Stimulated activated CD8-positive, alpha-beta memory T cell treated with anti-CD3 and anti-CD28 coated beads, Interleukin-4, amount 100 ng/mL, for 1 hour (primary cell): ENCODE measurements at regions not wholly inside any gene's neighbourhood (a gene's known extent, or its start where the extent isn't known, plus 50 kb on each side); places are given as distances from the start of the nearest gene placed in this dataset.

Source experiments
- DNase-seq, 2 donors: peaks; one replicate each; pipeline ENCODE4 v3.0.0-alpha.2; 2020; ENCODE audit warnings: low read depth in 2 of 2, low spot score in 1 of 2

DNA sequence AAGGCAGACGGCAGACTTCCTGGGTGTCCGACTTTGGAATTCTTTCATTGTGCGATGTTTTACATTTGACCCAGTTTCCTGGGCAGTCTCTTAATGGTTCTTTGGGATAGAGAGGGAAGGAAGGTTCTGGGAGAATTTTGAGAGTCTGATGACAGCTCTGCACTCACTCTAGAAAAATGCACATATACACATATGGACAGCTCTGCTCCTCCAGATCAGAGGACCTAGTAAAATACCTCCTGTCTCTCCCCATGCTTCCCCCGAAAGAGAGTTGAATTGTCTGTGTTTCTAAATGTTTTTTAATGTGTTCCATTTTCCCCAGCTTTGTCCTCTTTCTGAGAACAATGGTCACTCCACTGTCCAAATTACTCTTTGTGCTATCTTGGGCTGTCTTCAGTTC, 102.0 kb upstream of the CXCR4 start:
- no peak for DNase-seq

DNA sequence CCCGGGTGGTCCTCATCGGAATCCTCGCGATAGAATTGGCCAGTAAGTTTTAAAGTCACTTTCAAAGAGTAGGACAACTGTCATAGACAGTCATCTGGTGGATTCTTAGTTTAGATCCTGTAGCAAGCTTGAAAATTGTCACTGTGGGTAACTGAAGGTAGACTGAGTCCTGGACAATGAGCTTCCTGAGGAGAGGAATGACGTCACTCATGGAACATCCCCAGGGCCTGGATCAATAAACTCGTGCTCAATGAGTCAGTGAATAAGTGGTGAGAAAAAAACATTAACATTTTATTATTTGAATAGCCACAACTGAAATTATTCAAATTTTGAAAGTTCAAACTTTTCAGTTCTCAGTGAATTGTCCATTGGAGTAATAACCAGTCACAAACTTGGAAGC, 101.4 kb upstream of the CXCR4 start:
- no peak for DNase-seq

DNA sequence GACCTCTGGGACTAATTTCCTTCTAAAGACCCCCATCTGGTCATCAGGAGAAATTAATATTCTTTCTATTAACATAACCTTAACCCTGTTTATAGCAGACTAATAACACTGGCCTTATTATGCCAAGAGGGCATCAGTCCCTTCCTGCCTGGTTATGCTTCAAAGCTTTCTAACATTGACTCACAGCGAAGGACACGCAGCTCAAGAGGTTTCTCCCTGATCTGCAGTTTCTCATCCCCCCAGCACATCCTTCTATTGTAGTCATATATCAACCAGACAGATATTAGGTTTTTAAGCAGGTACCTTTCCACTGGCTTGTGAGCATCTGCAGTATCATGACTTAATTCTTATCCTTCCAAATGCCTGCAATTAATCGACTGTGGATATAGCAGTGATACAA, 100.0 kb upstream of the CXCR4 start:
- DNase-seq: no peak

DNA sequence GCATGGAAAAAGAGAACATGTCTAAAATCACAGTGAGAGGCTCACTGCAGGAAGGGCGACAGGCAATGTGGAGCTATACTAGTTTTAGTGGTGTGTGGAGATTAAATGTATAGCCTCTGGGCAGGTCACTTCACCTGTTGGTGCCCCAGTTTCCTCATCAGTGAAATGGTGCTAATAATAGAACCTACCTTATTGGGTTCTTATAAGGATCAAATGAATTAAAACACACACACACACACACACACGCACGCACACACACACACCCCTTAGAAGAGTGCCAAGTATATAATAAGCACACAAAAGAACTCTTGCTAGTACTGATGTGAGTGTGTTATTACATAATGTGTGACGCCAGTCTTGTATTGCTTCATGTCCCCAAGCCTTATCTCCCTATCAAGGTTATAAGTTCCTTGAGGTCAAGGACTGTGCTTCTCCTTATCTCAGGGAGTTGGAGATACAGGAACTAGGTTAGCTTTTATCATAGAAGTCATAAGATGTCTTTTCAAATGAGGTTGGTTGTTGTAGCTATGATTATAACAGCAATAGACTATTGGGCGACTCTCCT, 98.0 kb upstream of the CXCR4 start:
- no peak for DNase-seq

DNA sequence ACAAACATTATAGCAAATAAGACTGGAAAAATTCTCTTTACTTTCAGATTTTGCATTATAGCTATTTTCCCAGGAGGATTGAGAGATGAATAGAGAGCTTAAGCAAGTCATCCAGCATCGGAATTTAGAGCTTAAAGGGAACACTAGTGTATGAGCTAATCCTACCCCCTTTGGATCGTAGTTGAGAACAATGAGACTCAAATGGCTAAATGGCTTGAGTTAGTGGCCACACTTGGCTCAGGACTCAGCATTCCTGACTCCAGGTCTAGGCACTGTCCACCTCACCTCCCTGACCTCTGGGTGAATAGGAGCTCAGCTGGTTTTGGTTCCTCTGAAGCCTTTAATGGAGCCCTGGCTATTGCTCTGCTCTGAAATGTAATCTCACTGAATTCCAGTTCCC, 97.5 kb upstream of the CXCR4 start:
- no peak for DNase-seq

DNA sequence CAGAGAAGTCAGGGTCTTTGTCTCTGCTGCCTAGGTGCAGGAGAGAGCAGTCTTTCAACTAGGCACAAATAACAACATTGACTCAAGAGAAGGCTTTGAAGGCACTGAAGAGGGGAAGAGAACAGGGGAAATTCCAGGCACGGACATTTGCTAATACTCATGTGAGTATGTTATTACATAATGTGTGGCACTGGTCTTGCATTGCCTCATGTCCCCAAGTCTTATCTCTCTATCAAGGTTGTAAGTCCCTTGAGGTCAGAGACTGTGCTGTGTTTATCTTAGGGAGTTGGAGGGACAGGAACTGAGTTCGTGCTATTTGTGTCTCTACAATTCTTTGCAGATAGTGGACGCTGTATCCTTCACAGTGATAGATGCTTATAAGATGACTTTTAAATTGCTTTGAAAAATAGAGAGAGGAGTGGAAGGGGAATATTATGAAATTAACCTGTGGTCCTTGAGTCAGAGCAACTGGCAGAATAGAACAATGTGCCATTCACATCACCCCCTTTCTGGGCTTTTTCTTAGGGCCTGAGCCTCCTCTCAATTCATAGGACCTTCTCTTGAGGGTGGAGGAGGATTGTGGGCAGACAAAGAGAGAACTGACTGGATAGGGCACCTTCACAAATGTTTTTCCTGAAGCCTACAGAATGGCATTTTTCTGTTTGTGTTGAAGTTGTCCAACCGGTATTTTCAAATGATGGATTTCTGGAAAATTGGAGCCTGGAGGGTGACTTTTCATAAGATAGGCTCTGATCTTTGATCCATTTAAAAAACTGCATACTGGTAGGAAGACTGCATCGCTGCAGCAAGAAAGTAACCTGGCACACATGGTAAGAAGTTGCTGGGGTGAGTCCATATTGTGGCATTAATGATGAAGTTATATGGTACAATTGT, 96.6 kb upstream of the CXCR4 start:
- DNase-seq: no peak

DNA sequence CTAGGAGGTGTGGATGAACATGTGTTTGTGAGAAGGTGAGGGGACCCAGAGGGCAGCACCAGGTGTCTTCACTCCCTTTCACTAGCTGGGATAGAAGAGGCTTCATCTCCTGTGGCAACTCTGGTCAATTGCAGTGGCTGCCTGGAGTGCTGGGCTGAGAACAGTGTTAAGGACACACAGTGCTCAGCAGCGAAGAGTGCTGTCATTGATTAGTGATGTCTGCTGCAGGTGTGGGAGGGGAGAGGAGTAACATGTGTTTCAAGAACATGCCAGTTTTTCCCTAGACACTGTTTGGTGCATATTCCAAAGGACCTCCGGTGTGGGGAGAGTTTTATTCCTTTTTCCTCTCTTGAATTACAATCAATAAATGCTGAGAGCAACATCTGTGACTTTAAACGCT, 95.9 kb upstream of the CXCR4 start:
- no peak for DNase-seq

DNA sequence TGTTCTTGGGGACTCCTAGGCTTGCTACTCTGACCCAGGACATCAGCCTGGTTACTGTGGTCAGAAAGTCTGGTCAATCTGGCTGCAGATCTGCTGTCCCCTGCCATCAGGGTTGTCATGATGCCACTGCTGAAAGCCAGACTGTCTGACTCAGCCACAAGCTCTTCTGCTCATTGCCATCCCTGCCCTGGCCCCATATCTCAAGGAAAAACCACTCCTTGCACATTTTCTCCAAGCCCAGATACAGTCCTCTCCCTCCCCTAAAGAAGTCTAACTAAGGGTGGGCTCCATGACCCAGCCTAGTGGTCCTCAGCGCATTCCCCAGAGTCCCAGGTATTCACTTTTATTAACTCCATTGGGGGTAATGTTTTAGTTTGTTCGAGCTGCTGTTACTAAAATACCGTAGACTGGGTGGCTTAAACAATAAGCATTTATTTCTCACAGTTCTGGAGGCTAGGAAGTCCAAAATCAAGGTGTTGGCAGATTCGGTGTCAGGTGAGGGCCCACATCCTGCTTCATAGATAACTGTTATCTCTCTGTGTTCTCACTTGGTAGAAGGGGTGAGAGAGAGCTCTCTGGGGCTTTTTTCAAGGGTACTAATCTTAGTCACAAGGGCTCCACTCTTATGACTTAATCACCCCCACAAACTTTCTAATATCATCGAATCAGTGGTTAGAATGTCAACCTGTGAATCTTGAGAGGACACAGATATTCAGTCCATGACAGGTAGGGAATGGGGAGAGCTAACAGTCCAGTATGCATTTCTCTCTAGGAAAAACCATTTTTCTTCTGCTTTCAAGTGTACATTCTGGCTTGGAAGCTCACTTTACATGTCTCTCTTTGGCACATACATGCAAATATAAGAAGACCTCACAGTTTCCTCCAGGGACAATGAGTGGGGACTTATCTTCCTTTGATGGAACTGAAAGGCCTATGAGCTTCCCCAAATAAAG, 94.8 kb upstream of the CXCR4 start:
- DNase-seq: no peak

DNA sequence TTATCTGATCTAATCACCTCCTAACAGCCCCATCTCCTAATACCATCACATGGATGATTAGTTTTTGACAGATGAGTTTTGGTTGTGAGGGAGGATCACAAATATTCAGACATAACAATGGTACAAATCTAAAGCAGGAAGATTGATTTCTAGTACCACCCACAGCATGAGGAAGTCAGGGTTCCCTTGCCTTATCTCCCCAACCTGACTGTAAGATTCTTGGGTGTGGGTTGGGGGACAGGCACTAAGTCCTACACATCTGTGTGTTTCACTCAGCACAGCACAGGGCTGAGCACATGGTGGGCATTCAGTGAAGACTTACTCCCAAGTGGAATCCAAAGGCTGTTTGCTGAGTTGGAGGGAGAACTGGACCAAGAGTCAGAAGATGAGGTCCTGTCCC, 93.8 kb upstream of the CXCR4 start:
- DNase-seq: no peak

DNA sequence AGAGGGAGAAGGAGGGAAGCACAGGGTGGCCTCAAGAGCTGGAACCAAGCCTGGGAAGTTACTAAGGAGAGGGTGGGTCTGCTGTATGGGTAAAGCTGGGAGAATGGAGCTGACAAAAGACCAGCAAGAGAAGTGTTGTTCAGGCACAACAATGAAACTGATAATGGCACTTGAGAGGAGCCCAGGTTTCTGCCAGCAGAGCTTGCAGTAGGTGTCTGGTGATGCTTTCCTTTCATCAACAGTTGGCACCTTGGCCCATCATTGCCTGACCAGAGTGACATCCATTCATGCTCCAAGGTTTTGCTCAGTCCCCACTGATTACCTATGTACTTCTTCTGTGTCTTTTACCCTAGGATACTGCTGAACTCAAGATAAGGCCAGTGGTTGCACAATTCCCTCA, 92.9 kb upstream of the CXCR4 start:
- no peak for DNase-seq

DNA sequence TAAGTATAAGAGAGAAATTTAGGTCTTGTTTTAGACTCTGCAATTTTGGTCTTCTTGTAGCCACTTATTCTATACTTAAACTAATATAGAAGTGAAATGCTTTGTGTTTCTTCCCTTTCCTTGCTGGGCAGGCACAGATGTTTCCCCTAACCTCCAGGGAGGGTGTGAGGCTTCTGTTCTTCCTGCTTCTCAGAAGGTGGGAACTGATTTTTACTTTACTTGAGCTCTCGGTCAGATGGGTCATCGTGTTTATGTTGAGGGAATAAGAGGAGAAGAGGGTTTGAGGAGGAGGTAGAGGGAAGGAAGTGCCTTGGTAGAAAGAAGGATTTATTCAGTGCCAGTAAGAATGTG, 92.5 kb upstream of the CXCR4 start:
- DNase-seq: no peak

DNA sequence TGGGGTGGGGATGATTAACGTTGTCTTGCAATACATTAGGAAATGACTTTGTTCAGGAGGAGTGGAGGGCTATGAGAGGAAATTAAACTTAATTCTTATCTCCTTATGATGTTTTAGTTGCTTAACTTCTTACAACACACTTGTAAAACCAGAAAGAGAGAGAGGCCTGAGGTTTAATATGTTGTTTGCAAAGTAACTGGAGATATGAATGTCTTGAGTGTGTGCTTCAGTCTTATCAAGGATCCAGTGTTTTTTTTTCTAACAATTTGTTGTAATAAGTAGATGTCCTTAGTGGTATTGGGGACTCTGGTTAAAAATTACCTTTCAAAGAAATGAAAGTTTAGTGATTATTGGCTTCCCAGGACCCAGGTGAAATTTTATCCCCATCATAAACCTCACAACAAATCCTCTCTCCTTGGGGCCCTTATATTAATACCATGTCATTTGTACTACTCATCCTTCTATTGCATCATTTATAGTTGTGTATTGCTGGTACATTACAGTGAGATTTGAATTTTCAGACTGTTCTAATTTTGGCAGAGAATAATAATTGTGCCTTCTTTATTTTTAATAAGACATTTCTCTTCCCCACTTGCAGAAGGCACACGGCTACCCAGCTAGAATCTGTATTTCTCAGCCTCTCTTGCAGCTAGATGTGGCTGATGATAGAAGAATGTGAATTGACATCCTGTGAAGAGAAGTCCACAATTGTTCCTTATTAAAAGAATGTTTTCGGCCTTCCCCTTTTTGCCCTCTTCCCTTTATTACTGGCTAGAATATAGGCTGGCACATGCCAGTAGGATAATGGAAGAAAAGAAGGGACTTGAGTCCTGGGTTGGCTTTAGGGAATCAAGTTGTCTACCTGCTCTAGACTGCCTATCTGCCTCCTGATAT, 91.9 kb upstream of the CXCR4 start:
- no peak for DNase-seq

DNA sequence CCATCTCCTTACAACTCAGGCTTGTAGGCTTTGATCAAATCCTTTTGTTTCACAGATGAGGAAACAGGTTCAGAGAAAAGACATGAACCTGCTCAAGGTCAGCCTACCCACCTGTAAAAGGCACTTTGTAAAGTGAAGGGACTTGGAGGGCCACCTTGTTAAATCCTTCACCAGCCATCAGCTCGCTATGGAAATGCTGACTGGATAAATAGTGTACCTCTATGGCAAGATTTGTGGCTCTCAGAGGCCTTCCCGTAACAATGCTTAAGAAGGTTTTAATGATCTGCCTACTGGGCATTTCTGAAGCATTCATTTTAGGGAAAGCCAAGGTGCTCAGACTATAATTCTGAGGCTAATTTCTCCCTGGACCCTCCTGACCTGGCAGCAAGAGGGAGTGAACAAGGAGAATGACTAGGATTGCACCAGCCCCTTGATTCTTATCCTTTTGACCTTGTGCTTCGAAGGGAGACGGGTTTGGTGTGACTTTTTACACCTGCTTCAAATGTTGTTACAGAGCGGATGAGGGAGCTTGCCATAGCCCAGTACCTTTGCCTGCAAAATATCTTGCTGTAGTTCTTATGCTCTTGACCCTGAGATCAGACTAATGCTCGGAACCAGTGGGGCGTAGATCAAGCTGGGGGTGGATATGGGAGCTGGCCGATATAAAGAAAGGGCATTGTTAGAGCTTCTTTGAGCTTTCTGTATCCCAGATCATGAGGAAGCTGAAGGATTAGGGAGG, 90.9 kb upstream of the CXCR4 start:
- no peak for DNase-seq

DNA sequence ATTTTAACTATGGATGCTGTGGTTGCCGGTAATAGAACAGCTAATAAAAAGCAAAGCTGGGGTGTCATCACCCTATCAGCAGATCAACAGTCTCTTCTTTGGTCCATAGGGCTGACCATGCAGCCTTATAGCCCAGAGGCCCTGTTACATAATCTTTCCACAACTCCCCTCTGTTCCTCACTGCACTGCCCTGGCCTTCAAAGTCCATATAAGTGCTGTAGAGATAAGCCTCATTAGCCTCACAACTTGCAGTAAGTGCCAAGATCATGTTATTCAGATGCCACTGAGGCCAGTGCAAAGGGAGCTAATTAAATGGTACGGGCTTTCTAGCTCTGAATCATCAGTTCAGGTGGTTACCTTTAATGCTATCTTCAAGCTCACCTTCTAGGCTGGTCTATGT, 89.7 kb upstream of the CXCR4 start:
- no peak for DNase-seq

DNA sequence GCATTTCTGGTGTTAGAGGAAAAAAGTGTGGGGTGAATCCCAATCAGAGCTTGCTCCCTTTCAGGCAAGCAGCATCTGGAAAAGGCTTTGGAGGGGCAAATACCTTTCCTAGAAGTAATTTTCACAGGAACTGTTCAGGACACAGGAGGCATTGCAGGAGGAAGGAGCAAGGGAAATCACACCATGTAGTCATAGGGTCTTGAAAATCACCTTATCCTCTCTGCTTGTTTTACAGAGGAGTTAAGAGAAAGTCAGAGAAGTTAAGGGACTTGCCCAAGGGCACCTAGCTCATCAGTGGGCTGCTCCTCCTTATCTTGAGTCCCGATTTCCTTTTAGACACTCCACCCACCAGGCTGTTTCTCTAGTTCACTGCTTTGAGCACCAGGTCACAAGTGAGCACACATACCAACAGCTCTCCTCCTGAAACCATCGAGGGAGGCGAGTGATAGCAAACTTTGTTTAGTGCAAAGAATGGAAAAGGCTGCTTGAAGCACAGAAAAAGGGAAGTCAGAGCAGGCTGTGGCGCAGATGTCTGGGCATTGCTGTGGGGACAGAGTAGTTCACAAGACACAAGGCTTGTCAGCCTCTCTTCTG, 89.2 kb upstream of the CXCR4 start:
- no peak for DNase-seq

DNA sequence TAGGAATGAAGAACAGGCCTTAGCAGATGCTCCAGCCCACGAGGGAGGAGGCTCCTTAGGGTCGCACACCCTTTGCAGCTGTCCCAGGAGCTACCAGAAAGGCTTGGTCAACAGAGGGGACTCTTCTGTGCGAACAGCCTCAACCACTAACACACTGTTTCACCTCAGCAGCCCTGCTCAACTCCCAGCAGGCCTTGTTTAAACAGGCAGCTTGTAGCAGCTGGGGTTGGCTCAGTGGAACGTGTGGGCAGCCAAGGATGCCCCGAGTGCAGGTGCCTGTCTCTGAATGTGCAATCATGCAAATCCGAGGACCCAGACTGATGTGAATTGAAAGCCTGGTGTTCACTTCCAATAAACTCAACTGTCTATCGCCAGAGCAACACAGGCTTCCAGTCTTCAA, 88.7 kb upstream of the CXCR4 start:
- no peak for DNase-seq

DNA sequence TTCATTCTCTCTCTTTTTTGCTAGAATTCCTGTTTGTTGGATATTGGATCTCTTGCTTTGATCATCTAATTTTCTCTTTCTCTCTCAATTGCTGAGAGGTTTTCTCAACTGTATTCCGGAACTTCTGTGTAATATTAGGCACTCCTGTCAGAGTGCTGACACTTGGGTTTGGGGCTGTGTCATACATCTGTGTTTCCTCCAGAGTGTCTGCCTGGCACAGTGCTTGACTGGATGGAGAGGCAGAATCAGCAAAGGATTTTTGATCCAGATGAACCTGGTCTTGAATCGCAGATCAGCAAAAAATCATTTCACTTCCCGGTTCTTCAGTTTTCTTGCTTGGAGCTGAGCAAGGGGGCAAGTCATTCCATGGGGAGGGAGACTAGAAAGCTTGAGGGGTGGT, 87.7 kb upstream of the CXCR4 start:
- DNase-seq: no peak

DNA sequence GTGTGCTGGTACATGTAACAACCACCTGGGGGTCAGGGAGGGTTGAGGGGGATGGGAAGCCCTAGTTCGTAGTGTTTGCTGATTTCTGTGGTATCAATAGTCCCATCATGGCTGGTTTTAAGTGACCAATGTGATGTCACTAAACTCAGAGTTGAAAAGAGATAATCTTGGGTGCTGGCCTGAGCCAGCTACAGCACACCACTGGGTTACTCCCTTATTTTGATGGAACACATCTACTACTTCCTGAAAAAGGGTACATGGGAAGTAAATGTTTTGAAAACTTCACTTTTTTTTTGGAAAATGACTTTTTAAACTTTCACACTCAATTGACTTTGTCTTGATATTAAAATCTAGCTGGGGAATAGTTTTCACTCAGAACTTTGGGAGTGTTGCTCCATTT, 87.0 kb upstream of the CXCR4 start:
- DNase-seq: no peak

DNA sequence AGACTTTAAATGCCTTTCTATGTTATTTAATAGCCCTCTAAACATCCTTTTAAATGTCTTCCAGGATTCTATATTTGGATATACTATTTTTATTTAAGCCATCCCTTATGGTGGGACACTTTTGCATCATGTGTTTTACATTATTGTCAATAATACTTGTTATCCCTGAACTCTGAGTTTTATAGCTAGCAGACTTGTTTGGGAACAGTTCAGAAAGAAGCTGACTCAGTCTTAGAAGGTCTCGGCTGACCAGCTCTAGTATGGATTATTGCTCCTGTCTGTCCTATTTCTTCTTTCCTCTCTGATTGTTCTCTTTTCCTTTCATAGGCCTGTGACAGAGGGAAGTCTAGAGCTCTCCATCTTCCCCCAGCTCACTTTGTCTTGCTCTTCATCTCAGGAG, 77.3 kb upstream of the CXCR4 start:
- DNase-seq: no peak

DNA sequence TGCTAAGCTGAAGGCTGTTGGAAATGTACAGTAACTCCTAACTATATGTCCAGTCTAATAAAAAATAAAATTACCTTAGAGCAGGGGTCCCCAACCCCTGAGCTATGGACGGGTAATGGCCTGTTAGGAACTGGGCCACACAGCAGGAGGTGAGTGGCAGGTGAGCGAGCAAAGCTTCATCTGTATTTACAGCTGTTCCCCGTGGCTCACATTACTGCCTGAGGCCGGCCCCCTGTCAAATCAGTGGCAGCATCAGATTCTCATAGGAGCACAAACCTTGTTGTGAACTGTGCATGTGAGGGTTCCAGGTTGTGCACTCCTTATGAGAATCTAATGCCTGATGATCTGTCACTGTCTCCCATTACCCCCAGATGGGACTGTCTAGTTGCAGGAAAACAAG, 73.1 kb upstream of the CXCR4 start:
- DNase-seq: no peak
